HG03103 (cell line): ENCODE measurements at regions not wholly inside any gene's neighbourhood (a gene's known extent, or its start where the extent isn't known, plus 50 kb on each side); places are given as distances from the start of the nearest gene placed in this dataset.
A peak's percentile ranks its signal among the peaks of the same experiment; 100 is the strongest.

Source experiments
- ATAC-seq: cut with Tn5 transposase; IDR thresholded peaks from one replicate; pipeline ENCODE4 v1.9.1; 2021; ENCODE audit warnings: low read depth; ENCODE audit not compliant: unreplicated experiment

DNA sequence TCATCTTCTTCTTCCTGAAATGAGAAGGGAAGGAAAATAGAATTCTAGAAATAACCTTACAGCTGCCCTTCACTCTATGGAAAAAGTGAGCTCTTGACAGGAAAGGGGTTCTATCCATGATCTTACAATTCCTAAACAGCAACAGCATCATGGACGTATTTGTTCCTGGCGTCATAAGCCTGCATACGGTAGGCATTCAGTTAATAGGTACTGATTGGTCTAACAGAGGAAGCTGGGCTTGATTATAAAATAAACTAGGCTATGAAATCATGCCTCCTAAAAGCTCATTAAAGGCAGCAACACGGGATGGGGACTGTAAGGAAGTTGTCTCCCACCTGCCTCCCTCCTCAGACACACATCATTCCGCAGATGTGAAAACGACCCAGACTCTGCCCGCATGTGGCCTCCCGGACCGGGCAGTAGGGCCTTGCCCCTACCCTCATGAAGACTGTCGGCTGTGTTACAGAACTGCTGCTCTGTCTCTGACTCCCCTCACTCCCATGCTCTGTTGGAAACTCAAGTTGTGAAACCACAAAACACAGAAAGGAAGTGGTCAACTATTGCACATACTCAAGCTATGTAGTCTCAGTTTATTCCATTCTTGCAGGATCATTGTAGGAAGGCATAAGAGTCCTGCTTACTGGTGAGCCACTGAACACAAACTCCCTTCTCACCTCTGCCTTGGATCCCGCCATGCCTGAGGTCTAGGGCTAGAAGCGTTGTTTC, 129.8 kb downstream of the DLEU7 start:
- peak; percentile 82 for ATAC-seq

DNA sequence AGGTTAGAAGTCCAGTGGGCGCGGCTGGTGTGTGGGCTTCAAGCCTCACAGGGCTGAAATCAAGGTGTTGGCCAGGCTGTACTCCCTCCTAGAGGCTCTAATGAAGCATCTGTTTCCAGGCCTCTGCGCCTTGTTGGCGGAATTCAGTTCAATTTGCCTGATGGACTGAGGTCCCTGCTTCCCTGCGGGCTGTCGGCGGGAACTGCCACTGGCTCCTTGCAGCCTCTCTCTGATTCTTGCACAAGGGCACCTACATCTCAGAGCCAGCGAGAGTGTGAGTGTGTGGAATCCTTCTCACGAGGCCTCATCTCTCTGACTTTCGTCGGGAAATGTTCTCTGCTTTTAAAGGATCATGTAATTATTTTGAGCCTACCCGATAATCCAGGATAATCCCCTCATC, 128.6 kb downstream of the DLEU7 start:
- no peak for ATAC-seq

DNA sequence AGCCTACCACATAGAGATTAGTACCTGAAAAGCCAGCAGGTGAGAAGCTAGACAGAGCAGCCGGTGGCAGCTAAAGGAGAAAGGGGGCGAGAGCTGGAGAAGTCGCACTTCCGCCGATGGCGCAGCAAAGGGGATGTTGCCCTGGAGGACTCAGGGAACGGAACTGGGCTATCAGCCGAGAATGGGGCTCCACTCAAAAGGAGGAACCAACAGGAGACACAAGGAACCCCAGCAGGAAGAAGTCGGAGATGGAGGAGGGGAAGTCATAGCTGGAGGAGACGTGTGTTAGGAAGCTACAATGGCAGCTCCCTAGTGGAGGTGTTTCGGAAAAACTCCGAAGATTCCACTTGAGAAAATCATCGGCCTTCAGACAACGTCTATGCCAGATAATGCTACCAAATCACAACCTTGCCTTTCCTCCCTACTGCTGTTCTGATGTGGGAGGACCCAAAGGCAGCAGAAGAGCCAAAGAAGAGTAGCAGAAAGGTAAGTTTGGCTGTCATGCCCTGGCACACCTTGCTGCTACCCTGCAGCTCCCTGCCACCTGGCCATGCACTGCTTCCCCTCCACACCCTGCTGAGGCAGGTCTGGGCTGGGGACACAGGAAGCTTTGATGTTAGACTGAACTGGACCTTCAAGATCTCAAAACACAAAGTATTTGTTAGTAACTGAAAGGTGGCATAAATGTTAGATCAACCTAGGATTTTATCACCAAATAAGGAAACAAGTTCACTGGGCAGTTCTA, 127.9 kb downstream of the DLEU7 start:
- ATAC-seq: no peak

DNA sequence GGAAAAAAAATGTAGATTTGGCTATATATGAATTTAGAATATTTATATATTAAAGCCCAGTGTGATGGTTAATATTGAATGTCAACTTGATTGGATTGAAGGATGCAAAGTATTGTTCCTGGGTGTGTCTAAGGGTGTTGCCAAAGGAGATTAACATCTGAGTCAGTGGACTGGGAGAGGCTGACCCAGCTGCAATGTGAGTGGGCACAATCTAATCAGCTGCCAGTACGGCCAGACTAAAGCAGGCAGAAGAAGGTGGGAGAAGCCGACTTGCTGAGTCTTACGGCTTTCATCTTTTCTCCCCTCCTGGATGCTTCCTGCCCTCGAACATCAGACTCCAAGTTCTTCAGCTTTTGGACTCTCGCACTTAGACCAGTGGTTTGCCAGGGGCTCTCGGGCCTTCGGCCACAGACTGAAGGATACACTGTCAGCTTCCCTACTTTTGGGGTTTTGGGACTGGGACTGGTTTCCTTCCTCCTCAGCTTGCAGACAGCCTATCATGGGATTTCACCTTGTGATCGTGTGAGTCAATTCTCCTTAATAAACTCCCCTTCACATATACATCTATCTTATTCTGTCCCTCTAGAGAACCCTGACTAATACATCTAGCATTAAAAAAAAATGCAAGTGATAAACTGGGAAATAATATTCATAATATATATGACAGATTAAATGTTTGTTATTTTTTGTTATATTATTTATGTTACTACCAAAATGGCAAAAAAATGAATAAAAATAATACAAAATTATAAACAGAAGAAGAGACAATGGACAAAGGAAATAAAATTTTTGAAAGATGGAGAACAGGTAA, 122.4 kb downstream of the DLEU7 start:
- ATAC-seq: no peak

DNA sequence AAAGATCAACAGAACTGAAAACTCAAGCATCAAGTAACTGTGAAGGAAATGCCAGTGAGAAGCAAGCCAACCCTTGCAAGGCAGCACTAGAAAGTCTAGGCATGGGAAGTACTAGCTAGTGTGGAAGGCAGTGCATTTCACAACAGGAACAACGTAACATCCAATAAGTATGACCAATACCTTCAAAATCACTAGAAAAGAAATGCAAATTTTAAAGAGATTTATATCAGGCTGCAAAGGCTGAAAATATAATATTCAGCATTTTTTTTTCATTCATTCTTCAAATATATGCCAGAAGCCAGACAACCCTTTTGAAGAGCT, 121.9 kb downstream of the DLEU7 start:
- ATAC-seq: no peak

DNA sequence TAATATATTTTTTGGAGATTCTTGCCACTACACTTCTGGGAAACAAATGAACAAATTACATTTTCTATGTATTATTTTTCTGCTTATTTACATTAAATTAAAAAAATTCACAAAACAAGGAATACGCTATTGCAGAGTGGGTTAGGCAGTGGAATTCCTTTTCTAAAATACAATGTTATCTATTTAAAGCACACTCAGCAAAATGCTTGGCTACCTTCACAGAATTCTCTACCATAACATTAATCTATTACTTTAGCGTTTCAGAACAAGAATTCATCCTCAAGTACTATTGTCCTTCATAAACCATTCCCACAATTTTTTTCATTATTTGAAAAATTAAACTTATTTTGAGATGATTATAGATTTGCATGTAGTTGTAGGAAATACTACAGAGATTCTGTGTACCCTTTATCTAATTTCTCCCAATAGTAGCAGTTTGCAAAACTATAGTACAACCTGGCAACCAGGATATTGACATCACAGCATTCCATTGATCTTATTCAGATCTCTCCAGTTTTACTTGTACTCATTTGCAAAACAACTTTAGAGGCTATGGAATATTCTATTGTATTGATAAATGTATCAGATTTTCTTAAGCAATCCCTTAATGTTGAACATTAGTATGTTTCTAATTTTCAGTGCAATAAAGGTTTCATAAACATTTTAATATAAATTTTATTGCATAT, 120.9 kb downstream of the DLEU7 start:
- no peak for ATAC-seq

DNA sequence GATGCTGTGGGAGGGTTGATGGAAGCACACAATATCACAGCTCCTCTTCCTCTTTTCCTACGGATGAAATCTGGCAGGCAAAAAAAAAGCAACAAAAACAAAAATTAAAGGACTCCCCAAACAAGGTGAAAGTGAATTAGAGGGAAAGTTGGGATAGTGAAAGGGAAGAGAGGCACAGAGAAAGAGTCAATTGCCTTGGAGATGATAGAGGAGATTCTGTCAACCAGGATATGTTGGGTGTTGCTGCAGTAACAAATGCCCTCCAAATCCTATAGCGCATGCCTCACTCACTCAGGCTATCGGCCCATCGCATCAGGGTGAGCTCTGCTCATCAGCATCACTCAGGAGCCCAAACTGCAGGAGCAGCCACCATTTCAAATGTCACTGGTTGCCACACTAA, 119.1 kb downstream of the DLEU7 start:
- ATAC-seq: no peak

DNA sequence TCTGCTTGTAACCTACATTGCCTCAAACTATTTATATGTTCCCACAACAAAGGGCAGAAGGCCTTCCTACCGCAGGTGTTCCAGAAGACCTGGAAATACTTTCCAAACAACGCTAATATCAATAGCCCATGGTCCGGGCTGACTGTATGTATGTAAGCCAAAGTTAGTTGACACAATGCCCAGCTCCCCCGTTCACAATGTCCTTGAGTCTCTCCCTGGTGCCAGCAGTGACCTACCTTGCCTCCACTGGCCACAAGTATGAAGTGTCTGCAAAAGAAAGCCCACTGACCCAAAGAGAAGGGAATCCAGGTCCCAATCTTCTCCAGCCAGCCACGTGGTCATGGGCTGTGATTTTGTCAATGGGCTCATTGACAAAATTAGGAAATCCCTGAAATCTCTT, 118.6 kb downstream of the DLEU7 start:
- no peak for ATAC-seq

DNA sequence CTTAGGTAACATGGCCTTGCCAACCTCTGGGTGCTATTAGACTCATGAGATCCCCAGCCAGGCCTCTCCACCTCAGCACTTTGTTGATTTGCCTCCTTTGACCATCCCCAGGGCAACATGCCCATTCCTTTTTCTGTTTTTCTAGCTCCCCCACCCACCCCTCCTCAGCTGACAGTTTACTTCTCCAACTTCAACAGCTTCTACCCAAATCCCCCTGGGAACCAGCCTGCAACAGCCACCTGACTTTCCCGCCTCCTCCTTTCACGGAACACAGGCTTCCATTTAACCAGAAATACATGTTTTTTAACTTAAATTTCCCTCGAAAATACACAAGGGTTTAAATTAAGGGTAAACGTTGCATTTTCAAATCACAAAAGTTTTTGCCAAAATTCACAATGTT, 117.3 kb downstream of the DLEU7 start:
- no peak for ATAC-seq

DNA sequence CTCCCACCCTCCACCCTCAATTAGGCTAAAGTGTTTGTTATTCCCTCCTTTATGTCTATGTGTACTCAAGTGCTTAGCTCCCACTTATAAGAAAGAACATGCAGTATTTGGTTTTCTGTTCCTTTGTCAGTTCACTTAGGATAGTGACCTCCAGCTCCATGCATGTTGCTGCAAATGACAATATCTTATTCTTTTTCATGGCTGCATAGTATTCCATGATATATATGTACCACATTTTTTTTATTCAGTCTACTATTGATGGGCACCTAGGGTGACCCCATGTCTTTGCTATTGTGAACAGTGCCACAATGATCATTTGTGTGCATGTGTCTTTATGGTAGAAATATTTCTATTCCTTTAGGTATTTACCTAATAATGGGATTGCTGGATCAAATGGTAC, 114.3 kb downstream of the DLEU7 start:
- no peak for ATAC-seq

DNA sequence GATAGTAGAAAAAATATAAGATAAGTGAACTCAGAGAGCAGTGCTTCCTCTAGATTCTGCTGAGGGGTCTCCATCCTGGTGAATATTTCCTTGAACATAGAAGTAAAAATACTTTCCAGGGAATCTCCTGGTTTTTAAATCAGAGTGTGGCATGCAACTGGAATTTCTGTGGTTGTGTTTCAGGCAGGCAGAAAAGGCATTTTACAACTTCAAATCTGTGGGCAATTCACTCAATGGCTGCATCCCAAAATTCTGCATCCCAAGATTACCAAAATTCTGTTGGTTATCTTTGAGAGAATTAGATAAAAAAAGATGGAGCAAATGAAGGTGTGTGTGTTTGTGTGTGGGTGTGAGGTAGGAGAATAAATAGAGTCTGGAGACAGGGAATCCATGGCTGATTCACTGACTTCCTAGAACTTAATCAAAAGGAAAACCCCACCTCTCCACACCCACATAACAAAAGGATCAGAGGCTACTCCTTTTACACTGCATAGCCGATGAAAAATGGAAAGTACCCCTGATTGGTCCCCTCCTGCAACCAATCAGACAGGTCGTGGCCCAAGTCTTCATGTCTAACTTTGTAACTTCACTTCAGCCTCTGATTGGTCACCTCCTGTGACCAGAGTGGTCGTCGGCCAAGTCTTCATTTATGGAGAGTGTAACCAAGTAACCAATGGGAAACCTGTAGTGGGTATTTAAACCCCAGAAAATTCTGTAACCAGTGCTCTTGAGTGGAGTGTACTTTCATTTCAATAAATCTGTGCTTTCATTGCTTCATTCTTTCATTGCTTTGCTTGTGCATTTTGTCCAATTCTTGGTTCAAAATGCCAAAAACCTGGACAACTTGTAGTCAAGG, 112.8 kb downstream of the DLEU7 start:
- ATAC-seq: no peak

DNA sequence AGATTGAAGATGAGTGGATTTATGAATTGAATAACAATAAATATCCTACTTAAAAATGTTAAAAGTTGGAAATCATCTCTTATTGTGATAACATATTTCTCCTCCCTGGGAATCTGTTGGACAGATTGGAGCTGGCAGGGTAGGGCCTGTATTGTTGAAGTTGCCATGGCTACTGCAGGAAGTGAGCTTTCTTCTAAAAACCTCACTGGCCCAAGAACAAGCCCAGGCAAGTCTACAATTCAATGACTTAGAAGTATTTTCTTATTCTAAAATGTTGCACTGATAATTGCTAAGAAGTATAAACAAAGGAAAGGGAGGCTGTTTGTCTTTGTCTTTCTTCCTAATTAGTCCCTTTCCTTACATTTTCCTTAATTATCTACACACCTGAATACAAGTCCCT, 112.1 kb downstream of the DLEU7 start:
- ATAC-seq: no peak

DNA sequence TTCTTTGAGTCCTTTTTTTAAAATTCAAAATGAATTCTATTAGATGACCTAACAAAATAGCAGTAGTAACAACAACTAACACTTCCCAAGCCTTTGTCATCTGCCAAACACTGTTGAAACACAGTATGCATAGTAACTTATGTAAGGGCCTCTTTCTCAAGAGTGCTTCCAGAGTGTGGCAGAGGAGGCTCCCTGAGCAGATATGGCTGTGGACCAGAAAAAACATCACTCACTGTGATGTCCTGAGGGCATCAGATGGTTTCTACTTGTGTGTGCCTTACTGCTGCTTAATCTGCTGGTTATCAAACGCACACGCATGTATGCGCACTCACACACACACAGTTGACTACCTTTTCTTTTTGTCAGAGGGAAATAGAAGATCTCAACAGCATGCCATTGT, 110.8 kb downstream of the DLEU7 start:
- no peak for ATAC-seq

DNA sequence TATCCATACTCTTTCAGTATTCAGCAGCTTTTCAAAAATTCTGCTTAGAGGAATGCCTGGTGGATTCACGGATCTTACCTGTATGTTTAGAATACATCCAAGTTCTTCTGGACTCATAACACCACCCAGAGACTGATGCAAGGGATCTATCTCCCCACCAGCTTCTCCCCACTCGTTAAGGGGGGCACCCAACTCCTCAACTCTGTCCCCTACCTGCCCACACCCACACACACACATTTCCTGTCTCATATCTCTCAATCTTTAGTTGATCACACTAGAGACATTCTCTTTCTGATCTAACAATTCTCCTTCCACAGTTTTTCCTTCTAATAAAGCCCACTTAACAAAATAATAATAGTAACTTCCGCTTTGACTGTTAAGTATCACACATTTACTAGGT, 110.1 kb downstream of the DLEU7 start:
- ATAC-seq: no peak

DNA sequence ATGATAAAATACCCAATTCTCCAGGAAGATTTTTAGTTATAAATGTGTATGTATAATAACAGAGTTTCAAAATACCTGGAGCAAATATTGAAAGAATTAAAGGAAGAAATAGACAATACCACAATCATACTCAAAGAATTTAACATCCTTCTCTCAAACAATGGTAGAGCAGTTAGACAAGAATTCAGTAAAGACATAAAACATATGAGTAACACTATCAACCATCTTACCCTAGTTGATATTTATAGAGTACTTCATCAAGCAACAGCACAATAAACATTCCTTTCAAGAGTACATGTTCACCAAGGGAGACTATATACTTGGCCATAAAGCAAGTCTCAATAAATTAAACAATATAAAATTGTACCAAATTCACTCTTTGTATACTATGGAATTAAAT, 108.4 kb downstream of the DLEU7 start:
- no peak for ATAC-seq

DNA sequence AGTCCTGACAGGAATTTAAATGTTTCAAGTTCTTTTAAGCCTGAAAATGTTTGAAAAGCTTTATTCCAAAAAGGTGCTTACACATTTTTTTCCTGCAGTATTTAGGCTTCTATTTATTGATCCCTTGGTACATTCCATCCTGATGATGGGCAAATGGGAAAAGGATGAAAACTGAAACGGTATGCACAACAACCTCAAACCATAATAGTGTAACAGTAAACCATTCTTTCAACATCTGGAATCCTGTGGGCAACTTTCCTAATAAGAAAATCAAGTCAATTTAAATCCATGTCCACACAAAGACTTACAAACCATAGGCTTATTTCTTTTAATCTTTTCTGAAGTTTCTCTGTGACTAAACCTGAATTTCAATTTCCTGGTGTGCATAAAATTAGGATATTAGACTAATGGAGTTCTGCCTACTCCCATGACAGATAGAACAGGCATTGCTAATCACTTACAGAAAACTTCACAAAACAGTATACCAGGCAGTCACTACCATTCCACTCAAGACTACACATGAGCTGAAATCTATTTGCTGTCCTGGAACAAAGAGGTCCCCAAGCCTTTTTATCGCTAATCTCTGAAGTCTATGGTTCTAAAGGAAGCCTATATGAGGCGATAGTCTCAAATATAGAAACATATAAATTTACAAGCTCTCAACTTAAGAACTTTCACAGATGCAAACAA, 103.3 kb downstream of the DLEU7 start:
- no peak for ATAC-seq

DNA sequence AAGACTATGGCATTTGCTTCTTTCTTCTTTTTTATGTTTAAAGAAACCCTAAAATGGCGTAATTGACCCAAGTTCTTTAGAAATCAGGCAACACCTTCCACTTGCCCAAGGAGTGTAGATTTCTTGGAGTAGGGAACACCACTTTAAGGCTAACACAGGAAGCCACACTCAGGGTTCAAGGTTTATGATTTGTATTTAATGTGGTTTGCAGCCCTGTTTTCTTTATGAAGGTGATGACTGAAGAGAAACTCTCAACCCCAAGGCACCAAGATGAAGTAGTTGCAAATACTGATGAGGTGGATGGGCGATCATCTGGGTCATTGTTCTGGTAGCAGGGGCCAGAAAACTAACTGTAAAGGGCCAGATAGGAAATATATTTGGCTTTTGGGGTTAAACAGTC, 101.1 kb downstream of the DLEU7 start:
- no peak for ATAC-seq

DNA sequence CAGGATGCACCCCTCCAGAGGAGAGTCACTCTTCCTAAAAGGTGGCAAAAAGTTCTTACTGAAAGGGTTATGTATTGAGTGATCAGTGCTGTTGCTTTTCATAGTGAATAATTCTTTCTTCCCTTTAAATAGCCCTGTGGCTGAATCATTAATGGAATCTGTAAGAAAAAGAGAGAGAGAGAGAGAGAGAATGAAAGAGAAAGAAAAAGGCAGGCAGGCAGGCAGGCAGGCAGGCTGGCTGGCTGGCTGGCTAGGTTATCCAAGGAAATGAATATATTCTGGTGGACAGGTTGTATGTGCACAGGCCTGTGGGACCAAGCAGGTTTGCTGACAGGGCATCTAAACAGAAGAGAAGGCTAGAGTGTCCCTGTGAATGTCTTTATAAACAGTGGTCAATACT, 100.5 kb downstream of the DLEU7 start:
- no peak for ATAC-seq

DNA sequence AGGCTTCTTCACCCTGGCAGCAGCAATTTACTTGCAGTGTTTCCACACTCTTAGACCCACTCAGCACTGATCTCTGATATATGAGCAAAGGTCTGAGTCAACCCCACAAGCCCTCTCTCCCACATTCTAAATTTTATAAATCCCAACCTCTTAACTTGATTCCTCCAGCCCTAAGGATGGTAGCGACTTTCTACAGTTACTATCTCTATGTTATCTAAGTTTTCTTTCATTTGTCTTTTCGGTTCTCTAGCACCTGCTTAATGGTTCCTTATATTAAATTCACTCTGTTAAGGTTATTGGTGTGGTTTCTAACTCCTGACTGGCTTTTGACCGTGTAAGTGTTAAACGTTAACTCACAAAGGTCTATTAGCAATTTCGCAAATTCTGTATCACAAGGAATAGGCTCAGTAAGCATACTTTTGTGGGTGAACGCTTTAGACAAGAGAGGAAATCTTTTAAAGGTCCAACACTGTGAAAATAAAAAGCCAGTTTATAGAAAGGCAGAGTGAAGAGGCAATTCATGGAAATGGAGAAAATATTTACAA, 99.3 kb downstream of the DLEU7 start:
- ATAC-seq: no peak
